RWPE2 (cell line): ENCODE measurements at regions not wholly inside any gene's neighbourhood (a gene's known extent, or its start where the extent isn't known, plus 50 kb on each side); places are given as distances from the start of the nearest gene placed in this dataset.

Experiments
- ATAC-seq: fragments of 200-7000 bp; cut with Tn5 transposase; 3 replicates; pipeline ENCODE4 v1.9.1; 2021; ENCODE audit warnings: low read depth
- DNase-seq: peaks from one replicate; pipeline ENCODE4 v3.0.0-alpha.2; 2020; ENCODE audit warnings: low spot score
- H3K27ac ChIP-seq: fragments of 450-650 bp; 2 replicates; pipeline ENCODE4 v1.5.1; 2017; ENCODE audit warnings: mild to moderate bottlenecking; ENCODE audit not compliant: poor library complexity, severe bottlenecking
- H3K27me3 ChIP-seq: fragments of 250-450 bp; sonication (Bioruptor Pico); 2 replicates; pipeline ENCODE4 v1.5.1; 2021; ENCODE audit warnings: mild to moderate bottlenecking, moderate library complexity; ENCODE audit not compliant: insufficient read depth, poor library complexity, severe bottlenecking
- H3K36me3 ChIP-seq: fragments of 250-450 bp; sonication (Bioruptor Pico); 2 replicates; pipeline ENCODE4 v1.5.1; 2020; ENCODE audit warnings: low read depth, mild to moderate bottlenecking, moderate library complexity
- H3K4me1 ChIP-seq: fragments of 250-450 bp; sonication (Bioruptor Pico); 2 replicates; pipeline ENCODE4 v1.5.1; 2021; ENCODE audit warnings: mild to moderate bottlenecking, moderate library complexity; ENCODE audit not compliant: insufficient read depth, poor library complexity, severe bottlenecking
- H3K4me3 ChIP-seq: fragments of 250-450 bp; sonication (Bioruptor Pico); 2 replicates; pipeline ENCODE4 v1.5.1; 2021; ENCODE audit warnings: mild to moderate bottlenecking, moderate library complexity; ENCODE audit not compliant: severe bottlenecking
- H3K9me3 ChIP-seq: fragments of 250-450 bp; sonication (Bioruptor Pico); 2 replicates; pipeline ENCODE4 v1.5.1; 2021; ENCODE audit warnings: mild to moderate bottlenecking, moderate library complexity; ENCODE audit not compliant: severe bottlenecking
- TF ChIP-seq, protein P1 (sequence below): fragments of 450-650 bp; IDR thresholded peaks from one replicate; pipeline ENCODE4 v1.5.1; 2017; ENCODE audit warnings: mild to moderate bottlenecking, moderate library complexity; ENCODE audit not compliant: poor library complexity, severe bottlenecking

DNA sequence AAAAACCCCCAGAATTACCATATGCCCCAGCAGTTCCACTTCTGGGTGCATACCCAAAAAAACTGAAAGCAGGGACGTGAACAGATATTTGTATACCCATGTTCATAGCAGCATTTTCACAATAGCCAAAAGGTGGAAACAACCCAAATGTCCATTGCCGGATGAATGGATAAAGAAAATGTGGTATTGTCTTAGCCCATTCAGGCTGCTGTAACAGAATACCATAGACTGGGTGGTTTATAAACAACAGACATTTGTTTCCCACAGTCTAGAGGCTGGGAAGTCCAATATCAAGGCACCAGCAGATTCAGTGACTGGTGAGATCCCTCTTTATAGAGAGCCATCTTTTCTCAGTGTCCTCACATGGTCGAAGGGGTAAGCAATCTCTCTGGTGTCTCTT is 182.1 kb upstream of the ANKRD28 start:
- ATAC-seq (no peak), DNase-seq (no peak)
- H3K27me3 ChIP-seq = no peaks in the 10 kb centered on the region
- H3K4me3 ChIP-seq = no peak overlapping the region
- H3K36me3 ChIP-seq = no peaks in the 10 kb centered on the region
- H3K27ac ChIP-seq = no peak overlapping the region
- no peaks in the 10 kb centered on the region for H3K9me3 ChIP-seq
- TF ChIP-seq, protein P1, sequence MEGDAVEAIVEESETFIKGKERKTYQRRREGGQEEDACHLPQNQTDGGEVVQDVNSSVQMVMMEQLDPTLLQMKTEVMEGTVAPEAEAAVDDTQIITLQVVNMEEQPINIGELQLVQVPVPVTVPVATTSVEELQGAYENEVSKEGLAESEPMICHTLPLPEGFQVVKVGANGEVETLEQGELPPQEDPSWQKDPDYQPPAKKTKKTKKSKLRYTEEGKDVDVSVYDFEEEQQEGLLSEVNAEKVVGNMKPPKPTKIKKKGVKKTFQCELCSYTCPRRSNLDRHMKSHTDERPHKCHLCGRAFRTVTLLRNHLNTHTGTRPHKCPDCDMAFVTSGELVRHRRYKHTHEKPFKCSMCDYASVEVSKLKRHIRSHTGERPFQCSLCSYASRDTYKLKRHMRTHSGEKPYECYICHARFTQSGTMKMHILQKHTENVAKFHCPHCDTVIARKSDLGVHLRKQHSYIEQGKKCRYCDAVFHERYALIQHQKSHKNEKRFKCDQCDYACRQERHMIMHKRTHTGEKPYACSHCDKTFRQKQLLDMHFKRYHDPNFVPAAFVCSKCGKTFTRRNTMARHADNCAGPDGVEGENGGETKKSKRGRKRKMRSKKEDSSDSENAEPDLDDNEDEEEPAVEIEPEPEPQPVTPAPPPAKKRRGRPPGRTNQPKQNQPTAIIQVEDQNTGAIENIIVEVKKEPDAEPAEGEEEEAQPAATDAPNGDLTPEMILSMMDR = no peak
- H3K4me1 ChIP-seq = peaks cover 25% of the 10 kb centered on the region

DNA sequence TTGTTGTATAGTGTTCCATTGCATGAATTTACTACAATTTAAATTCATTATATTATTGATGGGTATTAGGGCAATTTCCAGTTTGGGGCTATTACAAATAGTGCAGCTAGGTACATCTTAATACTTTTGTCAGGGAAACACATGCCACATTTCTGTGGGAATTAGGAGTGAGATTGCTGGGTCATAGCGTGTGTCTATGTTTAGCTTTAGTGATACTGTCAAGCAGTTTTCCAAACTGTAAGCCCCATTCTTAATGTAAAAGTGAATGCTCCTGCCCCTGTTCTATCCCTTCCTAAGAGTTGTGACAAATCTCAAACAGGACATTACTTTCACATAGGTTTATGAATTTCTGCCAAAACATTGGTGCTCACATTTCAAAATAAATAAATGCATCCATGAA is 184.5 kb upstream of the ANKRD28 start:
- no peak for DNase-seq
- Histone ChIP-seq H3K4me1 (peaks cover 21% of the 10 kb centered on the region), H3K27me3 (no peaks in the 10 kb centered on the region), H3K4me3 (no peak overlapping the region), H3K27ac (peak overlapping the region; percentile 93), H3K9me3 (no peaks in the 10 kb centered on the region), H3K36me3 (no peaks in the 10 kb centered on the region)
- ATAC-seq = no peak
- TF ChIP-seq, protein P1 = no peak

- peaks cover 21% of the 10 kb centered on the region for H3K4me1 ChIP-seq
- no peak overlapping the region for H3K4me3 ChIP-seq
- no peaks in the 10 kb centered on the region for H3K9me3 ChIP-seq
- no peaks in the 10 kb centered on the region for H3K27me3 ChIP-seq
- no peaks in the 10 kb centered on the region for H3K36me3 ChIP-seq
- ATAC-seq = peak; percentile 98
- peak overlapping the region; percentile 93 for H3K27ac ChIP-seq
- TF ChIP-seq, protein P1 = no peak
- DNase-seq = peak; percentile 90
Observed at GRCh38 chr3:15982667-15983196, 185.0 kb upstream of the ANKRD28 start.

DNA sequence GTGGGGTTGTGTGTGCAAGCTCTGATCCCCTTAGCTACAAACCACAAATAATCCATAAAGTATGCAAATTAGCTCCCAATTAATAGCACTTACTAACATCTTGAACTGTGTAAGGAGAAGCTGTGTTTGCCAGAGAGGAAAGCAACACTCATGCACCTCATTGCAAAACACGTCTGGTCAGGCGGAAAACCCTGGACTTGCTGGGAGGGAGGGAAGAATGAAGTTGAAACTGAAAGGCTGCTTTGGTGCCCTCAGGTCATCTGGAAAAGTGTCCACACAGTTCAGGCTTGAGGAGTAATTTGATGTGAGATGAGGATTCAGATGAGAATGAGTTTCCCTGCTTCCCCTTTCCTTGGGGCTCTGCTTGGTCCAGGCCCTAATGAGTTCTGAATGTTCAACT is 185.5 kb upstream of the ANKRD28 start:
- ATAC-seq = peak; percentile 72
- H3K27ac ChIP-seq = peak overlapping the region; percentile 93

GRCh38 chr3:15983693-15984092 is 185.9 kb upstream of the ANKRD28 start:
- H3K4me3 ChIP-seq = no peak overlapping the region
- TF ChIP-seq, protein P1 = no peak
- no peaks in the 10 kb centered on the region for H3K27me3 ChIP-seq
- H3K9me3 ChIP-seq = no peaks in the 10 kb centered on the region
- peak overlapping the region; percentile 93 for H3K27ac ChIP-seq
- DNase-seq (no peak), ATAC-seq (no peak)
- H3K36me3 ChIP-seq = no peaks in the 10 kb centered on the region
- H3K4me1 ChIP-seq = peaks cover 21% of the 10 kb centered on the region

More for the DNA sequence above, 185.5 kb upstream of the ANKRD28 start:
- Histone ChIP-seq H3K9me3 (no peaks in the 10 kb centered on the region), H3K4me3 (no peak overlapping the region), H3K27me3 (no peaks in the 10 kb centered on the region), H3K36me3 (no peaks in the 10 kb centered on the region), H3K4me1 (peaks cover 21% of the 10 kb centered on the region)
- DNase-seq = peak; percentile 53
- TF ChIP-seq, protein P1 = no peak
